Loucy (cell line): ENCODE measurements at regions not wholly inside any gene's neighbourhood (a gene's known extent, or its start where the extent isn't known, plus 50 kb on each side); places are given as distances from the start of the nearest gene placed in this dataset.

Experiments used
- EZH2phosphoT487 ChIP-seq: fragments of 200-600 bp; IDR thresholded peaks from 2 replicates; pipeline ENCODE4 v1.6.1; 2018; ENCODE audit warnings: antibody characterized with exemption, mild to moderate bottlenecking, moderate library complexity, borderline replicate concordance
- TF ChIP-seq, protein P1 (sequence below): fragments of 200-600 bp; sonication (generic); conservative IDR thresholded peaks from 2 replicates; pipeline ENCODE4 v1.5.1; 2014; ENCODE audit warnings: mild to moderate bottlenecking, antibody characterized with exemption, low read length

DNA sequence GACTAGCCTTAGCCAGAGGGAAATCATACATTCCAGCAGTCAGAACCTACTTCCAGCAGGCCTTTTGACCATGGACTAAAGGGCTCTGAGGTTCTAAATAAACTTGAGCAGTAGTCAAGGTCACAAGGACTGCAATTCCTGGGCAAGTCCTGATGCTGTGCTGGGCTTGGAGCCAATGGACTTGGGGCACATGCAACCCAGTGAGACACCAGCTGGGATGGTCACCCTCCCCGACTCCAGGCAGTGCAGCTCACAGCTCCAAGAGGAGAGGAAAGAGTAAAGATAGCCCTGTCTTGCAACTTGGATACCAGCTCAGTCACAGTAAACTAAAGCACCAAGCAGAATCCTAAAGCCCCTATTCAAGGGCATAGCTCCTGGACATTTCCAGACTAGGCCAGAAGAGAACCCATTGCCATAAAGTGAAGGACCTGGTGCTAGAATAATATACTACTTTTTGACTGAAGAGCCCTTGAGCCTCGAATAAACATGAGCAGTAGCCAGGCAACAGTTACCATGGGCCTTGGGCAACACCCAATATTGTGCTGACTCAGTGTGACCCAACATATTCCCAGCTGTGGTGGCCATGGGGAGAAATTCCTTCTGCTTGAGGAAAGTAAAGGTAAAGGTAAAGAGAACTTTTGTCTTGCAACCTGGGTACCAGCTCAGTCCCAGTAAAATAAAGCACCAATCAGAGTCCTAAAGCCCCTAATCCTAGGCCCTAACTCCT is 226.2 kb upstream of the CLEC14A start:
- TF ChIP-seq, protein P1, sequence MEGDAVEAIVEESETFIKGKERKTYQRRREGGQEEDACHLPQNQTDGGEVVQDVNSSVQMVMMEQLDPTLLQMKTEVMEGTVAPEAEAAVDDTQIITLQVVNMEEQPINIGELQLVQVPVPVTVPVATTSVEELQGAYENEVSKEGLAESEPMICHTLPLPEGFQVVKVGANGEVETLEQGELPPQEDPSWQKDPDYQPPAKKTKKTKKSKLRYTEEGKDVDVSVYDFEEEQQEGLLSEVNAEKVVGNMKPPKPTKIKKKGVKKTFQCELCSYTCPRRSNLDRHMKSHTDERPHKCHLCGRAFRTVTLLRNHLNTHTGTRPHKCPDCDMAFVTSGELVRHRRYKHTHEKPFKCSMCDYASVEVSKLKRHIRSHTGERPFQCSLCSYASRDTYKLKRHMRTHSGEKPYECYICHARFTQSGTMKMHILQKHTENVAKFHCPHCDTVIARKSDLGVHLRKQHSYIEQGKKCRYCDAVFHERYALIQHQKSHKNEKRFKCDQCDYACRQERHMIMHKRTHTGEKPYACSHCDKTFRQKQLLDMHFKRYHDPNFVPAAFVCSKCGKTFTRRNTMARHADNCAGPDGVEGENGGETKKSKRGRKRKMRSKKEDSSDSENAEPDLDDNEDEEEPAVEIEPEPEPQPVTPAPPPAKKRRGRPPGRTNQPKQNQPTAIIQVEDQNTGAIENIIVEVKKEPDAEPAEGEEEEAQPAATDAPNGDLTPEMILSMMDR, result no peak
- no peak for TF ChIP-seq EZH2phosphoT487
